NCI-H146 (cell line): ENCODE measurements at regions not wholly inside any gene's neighbourhood (a gene's known extent, or its start where the extent isn't known, plus 50 kb on each side); places are given as distances from the start of the nearest gene placed in this dataset.
A peak's percentile ranks its signal among the peaks of the same experiment; 100 is the strongest.

Experiments used
- DNase-seq: peaks from one replicate; lab custom pipeline; 2025; lab: John Stamatoyannopoulos, UW

- DNase-seq, result no peak
These were observed 289.1 kb upstream of the ITGA1 start for GRCh38 chr5:52498607-52499006.

GRCh38 chr5:52502460-52502999 is 285.2 kb upstream of the ITGA1 start:
- peak; percentile 95 for DNase-seq

DNA sequence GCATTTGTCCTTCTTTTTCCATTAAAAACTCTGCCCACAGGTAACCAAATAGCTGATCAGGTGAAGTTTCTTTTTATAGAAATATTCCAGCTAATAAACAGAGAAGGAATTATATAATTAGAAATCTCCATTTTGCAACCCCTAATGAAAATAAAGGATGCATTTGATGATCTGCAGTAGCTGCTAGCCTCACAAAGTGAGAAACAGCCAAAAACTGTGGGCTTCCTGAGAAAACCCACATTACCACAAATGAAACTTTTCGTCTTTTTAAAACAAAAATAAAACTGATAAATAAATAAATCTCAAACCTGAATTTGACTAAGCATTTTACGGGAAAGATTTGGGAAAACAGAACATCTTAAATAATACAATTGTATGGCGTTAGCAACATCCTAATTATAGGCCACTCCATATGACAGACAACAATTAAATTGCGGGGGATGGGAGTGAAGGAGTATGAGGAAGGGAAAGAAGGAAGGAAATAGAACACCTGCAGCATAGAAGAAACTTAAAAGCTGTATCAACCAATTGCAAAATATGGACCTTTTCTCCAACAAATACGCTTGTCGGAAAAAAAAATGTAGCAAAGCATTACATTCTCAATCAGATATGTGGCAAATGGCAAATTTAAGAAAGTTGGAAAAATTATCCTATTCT is 283.0 kb upstream of the ITGA1 start:
- no peak for DNase-seq

DNA sequence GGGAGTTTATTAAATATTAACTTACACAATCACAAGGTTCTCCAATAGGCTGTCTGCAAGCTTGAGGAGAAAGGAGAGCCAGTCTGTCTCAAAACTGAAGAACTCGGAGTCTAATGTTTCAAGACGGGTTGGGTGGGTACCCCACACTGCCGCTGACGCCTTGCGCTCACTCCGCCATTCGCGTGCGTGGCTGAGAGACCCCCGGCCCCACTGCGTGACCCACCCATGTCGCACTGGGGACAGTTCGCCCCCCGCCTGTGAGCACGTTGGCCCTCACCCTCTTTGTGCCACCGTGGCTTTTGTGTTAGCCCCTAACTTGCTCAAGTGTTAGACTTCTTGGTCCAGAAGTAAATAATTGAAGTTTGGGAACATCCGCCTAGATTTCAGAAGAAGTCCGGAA is 270.0 kb upstream of the ITGA1 start:
- no peak for DNase-seq

- no peak for DNase-seq
These were observed 267.5 kb upstream of the ITGA1 start for GRCh38 chr5:52520171-52520570.

GRCh38 chr5:52521236-52521635 is 266.5 kb upstream of the ITGA1 start:
- no peak for DNase-seq

- no peak for DNase-seq
These were observed 264.0 kb upstream of the ITGA1 start for GRCh38 chr5:52523701-52524100.

GRCh38 chr5:52531105-52531504 is 256.6 kb upstream of the ITGA1 start:
- DNase-seq, result no peak

DNA sequence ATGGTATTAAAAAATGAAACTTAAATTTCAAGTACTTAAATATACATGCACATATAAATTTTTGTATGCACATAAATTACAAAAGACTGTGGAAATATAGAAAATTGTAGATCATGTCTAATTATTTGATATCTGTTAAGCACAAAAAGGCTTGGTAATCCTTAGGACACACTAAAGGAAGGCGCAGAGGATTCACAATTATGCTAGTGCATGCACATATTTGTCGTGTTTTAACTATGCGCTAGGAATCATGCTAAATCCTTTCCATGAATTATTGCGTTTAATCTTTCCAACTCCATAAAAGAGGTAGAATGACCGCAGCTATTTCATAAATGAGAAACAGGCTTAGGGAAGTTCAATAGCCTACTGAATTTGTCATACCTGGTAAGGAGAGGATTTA is 244.1 kb upstream of the ITGA1 start:
- DNase-seq, result no peak

DNA sequence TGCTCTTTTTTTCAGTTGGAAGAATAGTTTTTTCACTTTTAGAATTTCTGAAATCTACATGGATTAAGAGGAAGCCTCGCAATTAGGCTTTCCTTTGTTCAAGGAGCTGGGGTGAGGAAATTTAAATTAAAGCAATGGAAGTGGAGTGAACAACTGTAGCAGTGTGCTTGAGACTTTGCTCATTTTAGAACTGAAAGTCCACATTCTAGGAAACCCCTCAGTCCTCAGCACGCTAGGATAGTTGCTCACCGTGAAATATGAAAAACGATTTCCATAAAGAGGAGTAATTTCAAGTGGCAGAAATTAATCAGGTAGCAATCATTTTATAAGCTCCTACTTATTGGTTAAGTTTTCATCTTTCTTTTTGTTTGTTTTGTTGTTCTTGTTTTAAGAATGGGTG is 243.0 kb upstream of the ITGA1 start:
- no peak for DNase-seq

- no peak for DNase-seq
These were observed 233.4 kb upstream of the ITGA1 start for GRCh38 chr5:52554293-52554692.

DNA sequence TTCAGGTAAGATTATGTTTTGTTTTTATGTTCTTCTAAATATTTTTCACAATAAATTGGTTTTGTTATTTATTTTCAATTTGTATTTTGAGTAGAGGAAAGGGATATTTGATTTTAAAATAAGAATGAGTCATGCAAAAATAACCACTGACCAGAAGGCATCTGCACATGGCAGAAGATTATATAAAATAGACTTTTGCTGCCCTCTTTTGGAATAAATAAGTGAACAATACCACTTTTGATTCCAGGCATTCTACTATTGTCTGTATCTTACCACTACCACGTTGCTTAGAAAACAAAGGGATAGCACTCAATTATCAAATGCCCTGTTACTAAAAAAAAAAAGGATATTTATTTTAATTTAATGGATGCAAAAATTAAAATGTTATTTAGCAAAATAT is 227.3 kb upstream of the ITGA1 start:
- DNase-seq, result peak; percentile 82

- DNase-seq, result peak; percentile 31
These were observed 225.2 kb upstream of the ITGA1 start for GRCh38 chr5:52562473-52562872.

- no peak for DNase-seq
These were observed 223.1 kb upstream of the ITGA1 start for GRCh38 chr5:52564587-52564986.

- DNase-seq, result no peak
These were observed 210.2 kb upstream of the ITGA1 start for GRCh38 chr5:52577546-52577945.

DNA sequence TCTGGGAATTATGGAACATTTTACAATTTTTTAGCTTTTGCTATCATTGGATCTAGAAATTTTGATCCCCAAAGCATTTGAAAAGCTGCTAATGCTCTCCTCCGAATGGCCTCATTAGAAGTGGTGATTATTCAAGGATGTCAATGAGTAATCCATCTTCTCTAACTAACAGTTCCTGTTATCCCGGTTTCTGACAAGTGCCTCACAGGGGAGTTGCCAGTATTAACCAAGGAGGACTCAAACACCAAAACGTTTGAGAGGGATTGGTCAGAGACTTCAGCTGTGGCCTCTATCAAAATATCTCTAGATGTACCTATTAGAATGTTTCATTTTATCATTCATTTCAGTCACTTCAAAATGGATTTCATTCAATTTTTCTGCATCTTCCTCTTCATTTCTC is 208.3 kb upstream of the ITGA1 start:
- no peak for DNase-seq

- DNase-seq, result no peak
These were observed 206.8 kb upstream of the ITGA1 start for GRCh38 chr5:52580921-52581320.

- DNase-seq, result no peak
These were observed 205.4 kb upstream of the ITGA1 start for GRCh38 chr5:52582313-52582712.

DNA sequence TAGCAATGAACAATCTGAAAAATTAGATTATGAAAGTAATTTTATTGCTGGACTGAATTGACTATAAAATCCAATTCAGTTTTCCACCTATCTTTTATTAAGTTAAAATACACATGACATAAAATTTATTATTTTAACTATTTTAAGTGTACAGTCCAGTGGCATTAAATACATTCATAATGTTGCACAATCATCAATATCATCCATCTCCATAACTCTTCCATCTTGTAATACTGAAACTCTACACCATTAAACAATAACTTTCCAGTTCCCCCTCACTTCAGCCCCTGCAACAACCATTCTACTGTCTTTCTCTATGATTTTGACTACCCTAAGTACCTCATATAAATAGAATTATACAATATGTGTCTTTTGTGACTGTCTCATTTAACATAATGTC is 200.6 kb upstream of the ITGA1 start:
- no peak for DNase-seq

DNA sequence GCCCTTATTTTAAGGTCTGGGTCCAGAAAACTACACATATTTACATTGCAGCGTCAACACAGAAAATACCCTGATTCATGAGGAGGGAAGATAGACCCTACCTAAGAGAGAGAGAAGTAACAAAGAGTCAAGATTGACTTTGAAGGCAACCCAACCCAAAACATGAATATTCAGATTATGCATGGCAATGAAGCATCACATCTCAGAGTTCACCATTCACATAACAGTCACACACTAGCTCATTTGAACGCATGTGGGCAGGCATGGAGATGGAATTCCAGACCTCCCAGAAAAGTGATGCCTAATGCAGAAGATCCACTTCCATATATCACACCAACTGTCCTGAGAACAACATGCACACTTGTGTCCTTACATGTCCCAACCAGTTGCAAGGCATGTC is 190.1 kb upstream of the ITGA1 start:
- DNase-seq, result no peak

- peak; percentile 31 for DNase-seq
These were observed 188.7 kb upstream of the ITGA1 start for GRCh38 chr5:52598968-52599367.

DNA sequence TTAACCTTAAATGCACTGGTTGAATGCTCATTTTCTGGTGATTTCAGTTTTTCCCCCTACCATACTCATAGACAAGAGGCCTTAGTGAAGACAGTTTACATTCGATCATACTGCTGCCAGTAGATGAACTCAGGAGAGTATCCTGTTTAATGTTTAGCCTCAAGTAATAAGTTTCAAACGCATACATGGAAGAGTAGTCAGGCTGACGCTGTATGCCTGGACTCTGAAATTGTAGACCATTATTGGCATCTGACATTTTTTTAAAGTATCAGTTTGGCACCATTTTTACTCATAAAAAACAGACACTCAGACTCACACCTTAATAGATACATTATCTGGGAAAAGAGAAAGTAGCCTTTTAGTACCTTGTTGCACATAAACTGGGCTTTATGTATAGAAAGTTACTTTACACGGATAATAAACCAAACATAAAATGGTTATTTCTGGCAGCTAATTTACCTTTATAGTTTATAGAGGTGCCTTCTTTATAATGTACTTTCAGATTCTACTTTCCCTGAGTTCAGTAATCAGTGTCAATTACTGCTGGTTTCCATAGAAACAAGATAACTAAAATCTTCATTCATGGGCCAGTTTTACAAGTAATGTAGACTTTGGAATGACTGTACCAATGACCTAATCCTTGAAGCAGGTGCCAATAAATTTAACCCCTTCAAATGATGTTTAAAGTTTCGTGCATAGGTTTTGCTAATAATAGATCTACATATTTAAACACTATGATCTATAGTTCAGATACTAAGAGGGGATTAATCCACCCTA is 183.8 kb upstream of the ITGA1 start:
- DNase-seq, result no peak
